GM21360 (cell line): ENCODE measurements at regions not wholly inside any gene's neighbourhood (a gene's known extent, or its start where the extent isn't known, plus 50 kb on each side); places are given as distances from the start of the nearest gene placed in this dataset.
"Not testable (repeated sequence)": the region's sequence is repeated elsewhere in the genome, so short reads cannot be mapped to it uniquely, and the experiment has no call there.

Source experiments
- ATAC-seq: cut with Tn5 transposase; IDR thresholded peaks from one replicate; pipeline ENCODE4 v1.9.1; 2021; ENCODE audit warnings: mild to moderate bottlenecking, moderate library complexity; ENCODE audit not compliant: unreplicated experiment

DNA sequence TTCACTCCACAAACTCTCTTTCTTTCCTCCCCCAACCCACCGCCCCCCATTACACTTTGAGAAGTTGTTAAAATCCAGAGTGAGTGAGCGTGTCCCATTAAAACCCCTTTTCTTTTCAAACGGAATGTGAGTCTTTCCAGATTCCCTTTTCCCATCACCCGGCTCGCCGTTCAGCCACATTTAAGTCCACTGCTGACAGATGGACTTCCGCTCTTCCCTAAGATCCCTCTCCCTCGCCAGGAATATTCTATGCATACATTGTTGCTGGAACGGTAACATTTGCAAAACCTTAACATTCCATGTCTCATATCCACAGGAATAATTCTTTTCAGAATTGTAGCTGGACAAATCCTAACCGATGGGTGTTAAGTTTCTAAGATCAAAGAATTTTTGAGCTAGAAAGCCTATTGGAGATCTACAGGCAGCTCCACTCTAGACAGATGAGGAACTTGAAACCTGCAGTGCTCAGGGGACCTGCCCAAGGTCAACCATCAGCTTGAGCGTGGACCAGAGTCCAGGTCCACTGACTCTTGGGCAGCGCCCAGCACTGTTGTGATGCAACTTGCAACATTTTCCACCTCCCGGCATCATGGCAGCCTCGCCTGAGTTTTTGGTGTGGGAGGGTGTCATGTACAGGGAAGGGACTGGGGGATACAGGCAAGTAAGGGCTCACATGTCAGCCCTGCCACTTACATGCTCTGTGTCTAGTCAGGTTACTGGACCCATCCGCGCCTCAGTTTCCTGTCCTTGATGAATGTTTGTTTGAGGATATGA lies 500.1 kb downstream of the CCDC171 start:
- ATAC-seq: no peak

DNA sequence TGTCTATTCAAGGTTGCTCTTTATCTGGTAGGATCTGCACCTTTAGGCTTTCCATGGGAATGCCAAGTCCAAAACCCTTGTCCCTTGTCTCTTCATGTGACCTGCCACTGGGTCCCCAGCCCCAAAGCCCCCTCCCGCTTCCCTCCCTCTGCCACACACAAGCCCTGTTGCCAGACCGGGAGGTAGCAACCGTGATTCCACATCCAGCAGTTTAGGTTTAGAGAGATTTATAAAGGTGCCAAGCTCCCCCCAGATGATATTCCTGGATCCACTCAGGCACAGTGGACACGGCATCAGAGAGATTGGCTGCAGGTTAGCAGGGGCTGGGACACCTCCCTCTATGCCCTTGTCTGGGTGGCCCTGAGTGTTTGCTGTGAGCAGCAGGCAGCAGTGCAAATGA lies 504.7 kb downstream of the CCDC171 start:
- no peak for ATAC-seq

DNA sequence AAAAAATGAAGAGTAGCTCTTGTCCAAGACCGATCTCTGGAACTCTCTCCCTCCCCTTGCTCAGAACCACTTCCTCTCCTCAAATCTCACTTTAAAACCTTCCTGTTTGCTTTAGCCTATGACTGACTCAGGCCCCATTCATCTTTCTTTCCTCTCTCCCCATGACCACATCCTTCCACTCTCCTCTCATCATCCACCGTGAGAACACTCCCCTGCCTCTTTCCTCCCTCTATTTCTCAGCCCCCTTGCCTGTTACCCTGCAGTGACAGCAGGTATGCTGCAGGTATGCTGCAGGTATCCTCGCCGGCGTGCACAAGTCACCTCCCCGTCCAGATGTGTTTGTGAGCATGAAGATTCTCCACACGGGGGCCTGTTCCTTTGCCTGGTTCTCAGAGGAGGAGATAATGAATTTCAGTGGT lies 505.3 kb downstream of the CCDC171 start:
- ATAC-seq: no peak

DNA sequence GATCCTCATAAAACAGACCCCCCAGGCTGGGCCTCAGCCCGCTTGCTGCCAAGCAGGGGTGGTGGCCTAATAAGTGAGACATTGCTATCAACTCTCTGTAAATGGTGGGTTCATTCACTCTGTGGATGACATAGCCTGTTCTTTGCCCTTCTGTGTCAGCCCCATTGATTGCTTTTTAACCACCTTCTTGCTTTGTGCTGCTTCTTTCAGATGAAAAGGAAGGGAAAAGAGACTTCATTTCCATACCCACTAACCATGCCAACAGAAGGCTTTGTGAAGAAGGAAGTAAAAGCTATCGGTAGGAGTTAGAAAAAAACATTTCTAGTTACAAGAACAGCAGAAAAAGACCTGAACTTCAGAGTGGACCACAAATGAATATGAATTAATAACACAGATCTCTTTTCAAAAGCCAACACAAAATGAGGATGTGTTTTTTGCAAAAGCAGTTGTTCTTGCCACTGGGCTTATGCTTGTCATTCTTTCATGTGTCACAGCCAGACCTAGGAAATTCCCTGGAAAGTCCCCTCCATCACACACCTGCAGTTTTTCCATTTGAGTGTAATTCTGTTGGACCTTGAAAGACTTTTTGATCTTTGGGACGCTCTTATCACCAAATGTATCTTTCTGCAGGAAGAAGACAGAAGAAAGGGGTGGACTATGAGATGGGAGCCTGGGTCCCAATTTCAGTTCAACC lies 507.7 kb downstream of the CCDC171 start:
- ATAC-seq: peak; percentile 46

DNA sequence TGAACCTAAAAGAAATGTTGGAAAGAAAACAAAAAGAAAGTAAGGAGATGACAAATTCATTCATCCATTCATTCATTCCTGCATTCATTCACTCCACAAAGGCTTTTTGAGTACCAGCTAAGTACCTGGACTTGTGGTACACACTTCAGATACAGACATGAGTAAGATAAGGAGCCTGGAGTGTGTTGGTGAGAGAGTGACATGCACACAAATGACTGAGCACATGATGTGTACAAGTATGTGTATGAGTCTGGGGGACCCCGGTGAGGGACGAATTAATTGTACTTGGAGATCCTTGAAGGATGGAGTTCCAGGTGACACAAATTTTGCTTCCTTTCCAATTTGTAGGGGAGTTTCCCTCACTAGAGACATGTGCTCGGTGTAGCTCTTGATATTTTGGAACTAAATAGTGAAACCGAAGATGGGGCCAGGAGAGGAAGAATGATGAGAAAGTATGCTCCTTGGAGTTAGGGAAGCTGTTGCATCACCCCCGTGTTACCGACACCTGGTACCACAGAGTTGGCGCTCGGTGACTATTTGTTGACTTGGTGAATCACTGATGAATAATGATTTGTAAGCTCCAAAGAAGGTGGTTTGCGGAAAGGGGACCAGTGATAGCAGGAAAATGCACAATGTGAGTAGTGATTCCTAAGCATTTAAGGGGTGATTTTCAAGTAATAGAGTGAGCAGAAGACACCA lies 509.8 kb downstream of the CCDC171 start:
- ATAC-seq: no peak

DNA sequence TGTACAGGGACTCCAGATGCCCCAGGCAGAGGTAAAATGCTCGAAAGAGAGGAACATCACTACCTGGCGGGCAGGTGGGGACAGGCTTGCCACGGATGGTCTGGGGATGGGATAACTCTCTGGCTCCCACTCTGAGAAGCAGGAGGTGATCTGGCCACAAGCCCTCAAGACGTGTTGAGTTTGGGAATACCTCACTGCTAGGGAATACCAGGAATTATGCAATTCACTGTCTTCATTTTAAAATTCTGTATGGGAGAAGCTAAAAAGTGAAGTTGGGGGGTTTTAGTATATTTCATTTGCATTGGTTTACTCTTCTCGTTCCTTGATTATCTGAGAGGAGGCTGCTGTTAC lies 510.4 kb downstream of the CCDC171 start:
- ATAC-seq: no peak

DNA sequence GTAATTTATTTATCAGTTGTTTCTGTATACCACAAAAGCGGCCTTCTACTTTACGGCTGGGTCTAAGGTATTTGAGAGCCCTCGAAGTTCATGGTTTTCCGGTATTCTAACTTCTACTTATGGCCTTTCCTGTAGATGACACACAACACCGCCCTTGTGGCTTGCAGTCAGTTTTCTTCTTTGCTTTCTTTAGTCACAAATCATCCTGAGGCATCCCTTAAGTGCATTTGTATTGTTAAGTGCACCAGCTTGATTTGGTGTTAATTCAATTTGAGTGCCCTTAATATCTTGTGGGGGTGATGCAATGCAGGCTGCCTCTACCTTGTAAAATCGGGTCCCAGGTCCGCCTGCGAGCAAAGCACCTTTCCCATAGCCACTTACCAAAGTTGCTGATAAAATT lies 511.9 kb downstream of the CCDC171 start:
- no peak for ATAC-seq

DNA sequence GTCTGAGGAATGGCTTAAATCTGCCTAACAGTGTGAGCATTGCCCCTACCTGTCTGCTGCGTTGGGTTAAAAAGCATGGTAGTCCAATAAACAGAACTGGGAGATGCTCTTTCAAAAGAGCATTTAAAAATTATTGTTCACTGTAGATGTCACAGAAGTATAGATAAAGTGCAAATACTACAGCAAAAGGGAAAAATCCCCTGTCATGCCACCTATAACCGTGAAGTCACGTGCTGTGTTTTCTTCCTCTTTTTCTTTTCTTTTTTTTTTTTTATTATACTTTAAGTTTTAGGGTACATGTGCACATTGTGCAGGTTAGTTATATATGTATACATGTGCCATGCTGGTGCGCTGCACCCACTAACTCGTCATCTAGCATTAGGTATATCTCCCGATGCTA lies 513.4 kb downstream of the CCDC171 start:
- not testable (repeated sequence) for ATAC-seq

DNA sequence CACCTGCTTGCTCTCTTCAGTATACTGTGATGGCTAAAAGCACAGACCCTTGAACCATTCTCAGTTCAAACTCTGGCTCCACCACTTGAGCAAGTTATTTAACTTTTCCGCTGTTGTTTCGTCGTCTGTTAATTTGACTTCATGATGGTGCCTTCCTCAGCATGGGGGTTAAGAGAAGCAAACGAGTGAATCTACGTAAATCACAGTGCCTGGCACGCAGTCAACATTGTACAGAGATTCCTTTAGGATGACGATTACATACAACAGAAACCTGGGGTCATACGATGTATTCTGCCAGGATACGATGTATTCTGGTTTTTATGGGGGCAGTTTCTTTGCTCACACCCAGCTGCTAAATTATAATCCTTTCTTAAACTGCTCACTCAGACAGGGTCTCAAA lies 515.6 kb downstream of the CCDC171 start:
- no peak for ATAC-seq

DNA sequence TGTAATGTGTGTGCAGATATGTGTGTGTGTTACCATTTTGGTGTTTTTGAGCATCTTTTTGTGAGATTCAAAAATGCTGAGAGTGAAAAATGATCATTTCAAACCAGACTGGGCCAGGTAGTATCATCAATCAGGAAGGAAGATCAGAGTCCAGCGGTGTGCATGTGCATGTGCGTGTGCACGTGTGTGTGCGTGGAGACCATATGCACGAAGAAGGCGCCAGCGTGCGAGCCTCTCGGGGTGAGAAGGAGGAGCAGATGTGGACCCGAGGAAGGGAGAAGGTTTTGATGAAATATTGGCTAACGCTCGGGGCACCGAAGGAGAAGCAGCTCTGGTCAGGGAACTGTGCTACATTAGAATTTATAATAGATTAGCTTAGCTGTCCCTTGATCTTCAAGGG lies 516.4 kb downstream of the CCDC171 start:
- ATAC-seq: no peak

DNA sequence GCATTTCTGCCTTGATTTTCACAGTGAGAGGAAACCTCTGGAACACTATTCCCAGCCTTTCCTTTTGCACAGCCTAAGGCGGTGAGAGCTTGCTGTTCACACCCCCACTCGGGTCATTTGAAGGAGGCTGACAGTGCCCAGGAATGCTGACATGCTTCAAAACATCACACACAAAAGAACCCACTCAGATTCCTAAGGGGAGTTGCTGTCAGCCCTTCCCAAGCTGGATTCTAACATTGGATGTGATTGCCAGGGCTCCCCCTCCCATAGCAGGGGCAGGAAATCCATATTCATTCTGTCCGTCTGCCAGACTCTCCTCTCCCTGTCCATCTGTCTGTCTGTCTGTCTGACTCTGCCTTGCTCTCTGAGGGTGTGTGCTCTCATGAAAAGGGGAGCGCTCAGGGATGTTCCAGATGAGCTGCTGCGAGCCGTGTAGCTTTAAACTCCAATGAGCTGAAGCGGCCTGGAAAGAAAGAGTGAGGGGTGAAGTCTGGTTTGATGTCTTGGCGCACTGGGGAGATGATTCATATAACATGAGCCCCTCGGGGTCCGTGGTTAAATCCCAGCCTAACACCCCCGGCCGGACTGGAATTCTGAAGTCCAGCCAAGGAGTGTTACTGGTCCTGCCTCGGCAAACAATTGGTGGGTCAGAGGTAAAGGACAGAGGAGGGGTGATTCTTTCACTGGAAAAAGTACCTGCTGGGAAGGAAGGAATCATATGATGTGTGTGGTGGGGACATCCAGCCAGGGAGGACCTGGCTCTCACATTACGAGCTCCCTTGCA lies 517.0 kb downstream of the CCDC171 start:
- no peak for ATAC-seq

DNA sequence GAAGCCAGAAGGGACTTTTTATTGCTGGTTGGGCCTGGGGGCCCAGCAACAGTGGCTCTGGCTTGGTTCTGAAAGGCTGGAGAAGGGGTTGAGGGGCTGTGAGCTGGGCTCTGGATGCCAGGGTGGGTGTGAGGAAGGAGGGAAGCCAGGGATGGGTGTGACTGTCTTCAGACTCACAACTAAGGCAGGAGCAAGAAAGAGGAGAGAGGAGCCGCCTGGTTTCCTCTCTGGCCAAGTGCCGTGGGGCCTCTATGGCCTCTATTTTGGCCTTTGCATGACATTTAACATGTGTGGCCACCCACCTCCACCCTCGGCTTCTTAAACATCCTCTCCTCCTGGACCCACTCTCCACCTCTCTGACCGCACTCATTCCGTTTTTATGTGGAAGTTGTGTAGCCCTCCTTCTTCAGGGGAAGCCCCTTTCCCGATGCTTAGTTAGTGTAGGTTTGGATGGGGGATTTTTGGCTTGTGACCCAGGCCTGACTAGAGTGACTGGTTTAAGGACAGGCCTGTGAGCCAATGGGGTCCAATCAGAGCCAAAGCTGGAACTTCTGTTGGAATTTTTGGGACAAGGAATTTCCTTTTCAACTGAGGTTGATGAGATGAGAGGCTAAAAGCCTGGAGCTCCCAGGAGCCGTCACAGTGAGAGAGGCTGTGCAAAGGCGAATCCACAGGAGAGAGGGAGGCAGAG lies 517.8 kb downstream of the CCDC171 start:
- ATAC-seq: no peak

DNA sequence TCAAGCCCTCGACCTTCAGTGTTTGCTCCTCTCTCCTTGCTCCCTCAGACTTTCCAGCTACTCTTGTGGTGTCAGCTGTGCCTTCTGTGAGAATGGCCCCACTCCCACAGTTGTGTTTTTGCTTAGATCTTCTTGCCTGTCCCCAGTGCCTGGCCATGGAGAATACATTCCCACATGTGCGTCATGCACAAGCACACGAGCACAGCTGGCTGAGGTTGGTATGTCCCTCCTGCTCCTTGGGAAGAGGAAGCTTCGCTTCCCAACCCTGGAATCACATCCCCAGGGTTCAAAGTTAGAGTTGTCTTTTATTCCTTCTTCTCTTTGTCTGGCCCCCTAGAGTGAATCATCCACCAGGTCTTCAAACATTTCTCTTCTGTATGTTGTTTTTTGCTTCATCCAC lies 518.6 kb downstream of the CCDC171 start:
- no peak for ATAC-seq

DNA sequence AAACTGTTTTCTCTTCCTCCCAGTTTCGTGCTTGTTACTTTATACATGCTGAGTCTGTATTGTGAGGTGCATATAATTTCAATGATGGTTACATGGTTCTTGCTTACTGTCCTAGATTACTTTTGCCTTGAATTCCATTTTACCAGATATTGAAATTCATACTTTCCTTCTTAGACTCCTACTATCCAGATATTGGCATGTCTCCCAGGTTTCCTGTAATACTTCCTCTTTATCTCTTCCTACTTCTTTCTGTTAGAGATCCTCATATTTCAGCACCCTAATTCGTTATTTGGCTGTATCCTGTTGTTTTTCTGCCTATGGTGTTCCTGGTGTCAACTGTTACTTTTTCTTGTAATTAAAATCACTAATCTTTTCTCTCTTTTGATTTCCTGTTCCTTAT lies 522.1 kb downstream of the CCDC171 start:
- no peak for ATAC-seq

DNA sequence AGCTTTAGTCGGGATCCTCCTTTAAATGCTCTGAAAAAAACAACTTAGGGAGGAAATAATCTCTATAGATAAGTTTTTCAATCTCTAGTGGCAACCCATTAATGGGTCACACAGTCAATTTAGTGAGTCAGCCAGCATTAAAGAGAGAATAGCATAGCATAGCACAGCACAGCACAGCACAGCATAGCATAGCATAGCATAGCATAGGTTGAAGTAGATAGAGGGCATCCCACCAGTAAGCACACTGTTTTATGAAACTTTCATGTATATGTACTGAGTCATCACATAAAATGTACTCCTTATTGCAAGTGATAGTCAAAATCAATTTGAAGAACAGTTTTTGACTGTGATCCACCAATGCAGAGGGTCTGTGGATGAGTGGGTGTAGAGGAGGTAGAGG lies 522.9 kb downstream of the CCDC171 start:
- ATAC-seq: no peak

DNA sequence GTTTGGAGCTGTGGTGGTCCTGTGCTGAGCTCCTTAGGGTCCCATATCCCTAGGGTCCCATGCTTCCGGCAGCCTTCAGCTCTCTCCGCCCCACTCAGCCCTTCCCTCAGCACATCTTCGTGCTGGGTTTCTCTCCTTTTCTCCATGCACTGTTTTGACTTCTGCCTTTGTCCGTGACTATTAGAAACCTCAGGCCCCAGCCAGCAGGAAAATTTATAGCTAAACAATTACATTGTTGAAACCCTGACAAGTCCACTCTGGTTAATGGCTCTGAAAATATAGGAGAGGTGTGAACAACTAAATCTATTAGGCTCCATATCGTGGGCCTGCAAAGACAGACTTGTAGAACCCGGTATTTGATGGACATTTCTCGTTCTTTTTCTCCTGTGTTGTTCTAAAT lies 523.7 kb downstream of the CCDC171 start:
- no peak for ATAC-seq

DNA sequence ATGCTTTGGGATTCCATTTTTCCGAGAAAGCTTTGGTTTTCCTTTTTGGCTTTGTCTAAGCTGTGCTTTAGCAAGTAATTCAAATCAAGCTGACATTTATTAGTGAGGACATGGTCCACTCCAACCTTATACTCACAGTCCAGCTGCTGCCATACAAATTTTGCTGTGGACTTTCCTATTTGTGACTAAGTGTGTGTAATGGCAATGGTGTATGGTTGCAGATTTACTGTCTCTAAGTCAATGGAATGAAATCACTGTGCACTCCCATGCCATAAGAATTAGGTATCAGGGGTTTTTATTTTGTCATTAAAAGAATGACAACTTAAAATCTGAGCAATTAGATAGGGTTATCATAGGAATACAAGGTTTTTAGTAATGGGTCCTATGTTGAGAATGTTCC lies 530.0 kb downstream of the CCDC171 start:
- no peak for ATAC-seq

DNA sequence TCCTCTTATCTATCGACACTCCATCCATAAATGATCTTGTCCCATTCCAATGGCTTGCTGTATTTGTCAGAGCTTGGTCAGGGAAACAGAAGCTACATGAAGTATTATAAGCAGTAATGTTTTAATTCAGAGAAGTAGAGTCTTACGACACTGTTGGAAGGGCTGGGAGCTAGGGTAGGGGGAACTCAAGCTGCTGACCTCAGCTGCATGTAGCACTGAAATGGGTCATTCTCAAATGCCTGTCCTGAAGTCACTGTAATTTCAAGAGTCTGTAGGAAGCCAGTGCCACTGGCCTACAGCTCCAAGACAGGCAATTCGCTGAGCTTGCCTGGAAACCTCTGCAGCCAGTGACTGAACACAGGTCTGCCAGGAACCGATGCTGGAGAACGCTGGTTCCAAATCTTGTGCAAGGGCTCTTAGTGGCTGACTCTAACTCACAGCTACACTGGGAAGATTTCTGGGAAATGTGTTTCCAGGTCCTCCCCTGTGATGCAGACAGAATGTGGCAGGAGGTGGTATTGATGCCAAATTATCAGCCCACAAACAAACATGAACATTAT lies 532.4 kb downstream of the CCDC171 start:
- ATAC-seq: no peak

DNA sequence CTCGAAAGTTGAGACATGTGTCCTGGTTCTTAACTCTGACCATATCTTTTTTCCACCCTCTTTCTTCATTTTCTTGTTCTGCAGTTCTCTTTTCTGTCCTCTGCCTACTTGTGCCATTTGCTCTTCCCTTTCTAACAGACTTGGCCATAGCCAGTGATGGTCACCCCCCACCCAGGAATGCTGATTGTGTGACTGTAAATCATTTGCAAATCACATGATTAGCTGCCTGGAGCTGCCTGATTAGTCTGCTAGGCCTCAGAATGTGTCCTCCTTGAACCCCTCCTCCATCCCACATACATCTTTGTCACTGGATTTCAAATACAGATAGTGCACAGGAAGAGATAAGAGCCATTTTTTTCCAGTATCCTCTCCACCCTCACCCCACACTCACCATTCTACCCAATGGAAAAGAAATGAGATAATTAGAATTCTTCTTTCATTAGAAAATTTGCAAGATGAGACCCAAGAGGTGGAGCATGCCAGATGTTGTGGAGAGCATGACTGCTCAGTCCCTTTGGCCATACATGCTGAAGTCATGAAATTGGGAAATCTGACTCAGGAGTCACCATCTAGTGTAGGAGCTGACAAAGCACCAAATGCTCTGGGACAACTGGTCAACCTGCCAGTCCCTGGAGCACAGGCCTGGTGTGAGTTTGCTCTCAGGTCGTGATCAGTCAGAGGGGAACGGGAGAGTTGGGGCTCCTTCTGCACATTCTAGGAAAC lies 538.2 kb downstream of the CCDC171 start:
- ATAC-seq: no peak
